HUES48 (cell line): ENCODE measurements at regions not wholly inside any gene's neighbourhood (a gene's known extent, or its start where the extent isn't known, plus 50 kb on each side); places are given as distances from the start of the nearest gene placed in this dataset.
A peak's percentile ranks its signal among the peaks of the same experiment; 100 is the strongest.
"Not testable (repeated sequence)": the region's sequence is repeated elsewhere in the genome, so short reads cannot be mapped to it uniquely, and the experiment has no call there.

Experiments used
- H3K27ac ChIP-seq: one replicate; pipeline ENCODE4 v1.7.0; 2013; ENCODE audit warnings: low read depth, low read length, inconsistent platforms
- H3K27me3 ChIP-seq: 2 replicates; pipeline ENCODE4 v1.6.1; 2013; ENCODE audit warnings: mild to moderate bottlenecking, low read length; ENCODE audit not compliant: control insufficient read depth, insufficient read depth
- H3K36me3 ChIP-seq: 2 replicates; pipeline ENCODE4 v1.6.1; 2013; ENCODE audit warnings: low read length; ENCODE audit not compliant: control insufficient read depth, insufficient read depth
- H3K4me1 ChIP-seq: 2 replicates; pipeline ENCODE4 v1.6.1; 2013; ENCODE audit warnings: mild to moderate bottlenecking, low read length; ENCODE audit not compliant: control insufficient read depth, insufficient read depth
- H3K4me3 ChIP-seq: 2 replicates; pipeline ENCODE4 v1.5.1; 2013; ENCODE audit warnings: mild to moderate bottlenecking, low read depth, low read length
- H3K9ac ChIP-seq: 2 replicates; pipeline ENCODE4 v1.6.1; 2013; ENCODE audit warnings: mild to moderate bottlenecking, low read depth, low read length, moderate library complexity
- H3K9me3 ChIP-seq: 2 replicates; pipeline ENCODE4 v1.6.1; 2013; ENCODE audit warnings: low read length; ENCODE audit not compliant: control insufficient read depth, insufficient read depth

DNA sequence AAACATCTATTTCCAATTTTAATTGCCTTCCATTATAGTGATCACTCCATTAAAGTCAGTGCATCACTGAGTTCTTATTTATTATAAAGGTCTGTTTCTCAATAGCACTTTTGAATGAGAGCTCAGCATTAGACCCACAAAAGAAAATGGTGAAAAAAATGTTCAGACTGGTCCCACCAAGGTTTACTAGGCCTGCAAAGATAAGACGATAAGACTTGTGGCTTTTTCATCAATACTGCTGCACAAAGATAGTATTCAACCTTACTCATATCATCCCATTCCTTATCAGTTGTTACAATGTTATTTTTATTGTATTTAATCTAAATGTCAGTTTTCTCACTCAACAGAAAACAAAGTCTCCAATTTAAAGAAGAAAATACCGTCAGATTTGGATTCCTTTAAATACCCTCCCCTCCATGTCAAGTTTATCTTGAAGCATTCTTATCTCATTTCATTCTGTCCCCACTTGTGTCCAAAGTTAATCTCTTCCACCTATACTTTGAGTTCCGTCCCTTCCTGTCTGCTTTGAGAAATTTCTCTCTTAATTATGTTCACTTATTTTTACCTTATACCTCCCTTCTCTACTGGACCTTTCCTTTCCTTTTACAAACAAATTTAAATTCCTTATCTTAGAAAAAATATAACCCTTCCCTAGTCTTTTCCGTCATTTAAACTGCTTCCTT, 140.0 kb downstream of the GASK1B start:
- H3K4me3 ChIP-seq, result no peak overlapping the region
- H3K9ac ChIP-seq, result no peak overlapping the region
- H3K27me3 ChIP-seq, result no peaks in the 10 kb centered on the region
- H3K27ac ChIP-seq, result no peak overlapping the region
- no peaks in the 10 kb centered on the region for H3K36me3 ChIP-seq
- H3K4me1 ChIP-seq, result no peaks in the 10 kb centered on the region
- H3K9me3 ChIP-seq, result no peaks in the 10 kb centered on the region

DNA sequence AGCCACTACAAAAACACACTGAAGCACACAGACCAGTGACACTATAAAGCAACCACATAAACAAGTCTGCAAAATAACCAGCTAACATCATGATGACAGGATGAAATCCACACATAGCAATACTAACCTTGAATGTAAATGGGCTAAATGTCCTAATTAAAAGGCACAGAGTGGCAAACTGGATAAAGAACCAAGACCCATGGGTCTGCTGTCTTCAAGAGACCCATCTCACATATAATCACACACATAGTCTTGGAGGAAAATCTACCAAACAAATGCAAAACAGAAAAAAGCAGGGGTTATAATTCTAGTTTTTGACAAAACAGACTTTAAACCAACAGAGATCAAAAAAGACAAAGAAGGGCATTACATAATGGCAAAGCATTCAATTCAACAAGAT, 144.4 kb downstream of the GASK1B start:
- H3K9me3 ChIP-seq, H3K36me3 ChIP-seq, H3K27me3 ChIP-seq, H3K27ac ChIP-seq, H3K4me1 ChIP-seq, H3K9ac ChIP-seq, H3K4me3 ChIP-seq: not testable (repeated sequence)

DNA sequence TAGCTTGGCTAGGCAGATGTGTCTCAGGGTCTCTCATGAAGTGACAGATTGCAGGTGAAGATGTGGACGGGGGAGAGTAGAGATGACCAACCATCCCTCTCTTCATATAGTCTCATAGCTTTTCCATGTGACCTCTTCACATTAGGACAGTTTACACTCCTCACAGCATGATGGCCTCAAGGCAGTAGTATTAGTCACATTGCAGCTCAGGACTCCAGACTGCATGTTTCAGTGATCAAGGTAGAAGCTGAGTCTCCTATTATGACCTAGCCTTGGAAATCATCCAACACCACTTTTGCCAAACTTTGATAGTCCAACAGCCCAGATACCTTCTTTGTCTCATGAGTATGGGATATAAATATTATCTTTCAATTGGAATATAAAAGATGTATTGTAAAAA, 147.7 kb downstream of the GASK1B start:
- Histone ChIP-seq H3K4me1 (peaks cover 6% of the 10 kb centered on the region; the same call in 1 of the 2 replicates), H3K36me3 (no peaks in the 10 kb centered on the region), H3K4me3 (no peak overlapping the region), H3K27me3 (no peaks in the 10 kb centered on the region), H3K9me3 (no peaks in the 10 kb centered on the region), H3K27ac (no peak overlapping the region), H3K9ac (no peak overlapping the region)

DNA sequence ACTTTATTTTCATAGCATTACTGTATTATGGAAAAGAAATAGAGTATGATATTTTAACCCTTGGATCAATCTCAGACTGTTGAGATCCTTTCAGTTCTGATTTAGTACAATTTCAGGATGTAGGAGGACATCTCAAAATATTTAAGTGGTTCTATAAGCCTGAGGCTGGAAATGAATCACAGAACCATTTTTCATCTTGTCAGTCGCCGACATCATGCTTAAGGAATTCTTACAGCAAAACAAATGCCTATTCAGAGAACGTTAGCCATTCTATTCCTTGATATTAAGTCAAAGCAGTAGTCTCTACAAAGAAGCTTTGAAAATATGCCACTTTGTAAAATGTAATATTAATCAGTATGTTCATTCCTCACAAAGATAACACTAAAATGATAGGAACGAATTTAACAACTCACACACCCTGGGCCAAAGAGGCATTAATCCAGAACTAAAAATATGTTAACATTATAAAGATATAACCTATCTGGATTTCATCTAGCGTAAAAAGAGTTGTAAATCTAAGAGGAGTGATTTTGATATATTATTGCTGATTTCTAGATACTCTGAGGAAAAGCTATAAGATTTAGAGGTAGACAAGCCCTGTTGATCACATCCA, 152.0 kb downstream of the GASK1B start:
- Histone ChIP-seq H3K27me3 (no peaks in the 10 kb centered on the region), H3K9ac (peak overlapping the region; percentile 11; the same call in 1 of the 2 replicates), H3K4me1 (peaks cover 6% of the 10 kb centered on the region; the same call in 1 of the 2 replicates), H3K36me3 (no peaks in the 10 kb centered on the region), H3K9me3 (no peaks in the 10 kb centered on the region), H3K27ac (peak overlapping the region; percentile 67), H3K4me3 (no peak overlapping the region)

DNA sequence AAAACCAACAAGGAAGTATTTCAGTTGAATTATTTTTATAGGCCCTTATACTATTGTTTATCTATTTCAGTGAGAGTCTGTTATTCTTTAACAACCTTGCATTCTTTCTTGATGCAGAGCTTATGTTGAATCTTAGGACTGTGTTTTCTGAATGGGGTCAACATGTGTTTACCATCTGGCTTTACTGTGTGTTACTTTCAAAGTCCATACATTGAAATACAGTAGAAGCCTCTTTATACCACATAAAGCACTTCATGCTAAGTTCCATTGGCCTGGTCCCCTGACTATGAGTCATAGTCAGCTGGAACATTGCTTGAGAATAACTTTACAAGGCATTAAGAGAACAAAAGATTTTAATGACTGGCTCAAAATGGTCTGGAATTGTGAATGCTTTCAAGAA, 152.6 kb downstream of the GASK1B start:
- peak overlapping the region; percentile 11; the same call in 1 of the 2 replicates for H3K9ac ChIP-seq
- H3K27ac ChIP-seq, result peak overlapping the region; percentile 67

DNA sequence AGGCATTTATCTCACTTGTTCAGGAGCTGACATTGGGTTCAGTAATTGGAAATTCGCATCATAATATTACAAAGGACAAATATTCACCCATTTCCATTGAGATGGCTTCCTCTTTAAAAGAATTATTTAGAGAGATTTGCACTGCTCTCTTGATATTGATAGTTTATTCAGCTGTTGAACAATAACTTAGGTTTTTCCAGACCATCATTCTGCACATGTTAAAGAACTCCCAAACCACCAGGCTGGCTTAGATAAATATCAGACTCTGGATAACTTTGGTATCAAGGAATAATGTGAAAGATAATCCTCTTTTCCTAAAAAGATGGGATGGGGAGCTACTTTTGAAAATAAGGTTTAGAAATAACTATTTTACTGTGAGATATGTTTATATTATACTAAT, 154.0 kb downstream of the GASK1B start:
- Histone ChIP-seq H3K4me1 (peaks cover 6% of the 10 kb centered on the region; the same call in 1 of the 2 replicates), H3K9me3 (no peaks in the 10 kb centered on the region), H3K27ac (no peak overlapping the region), H3K36me3 (no peaks in the 10 kb centered on the region), H3K9ac (no peak overlapping the region), H3K27me3 (no peaks in the 10 kb centered on the region), H3K4me3 (no peak overlapping the region)

More for the DNA sequence above, 152.6 kb downstream of the GASK1B start:
- Histone ChIP-seq H3K9me3 (no peaks in the 10 kb centered on the region), H3K4me1 (peaks cover 6% of the 10 kb centered on the region; the same call in 1 of the 2 replicates), H3K36me3 (no peaks in the 10 kb centered on the region), H3K27me3 (no peaks in the 10 kb centered on the region), H3K4me3 (no peak overlapping the region)

DNA sequence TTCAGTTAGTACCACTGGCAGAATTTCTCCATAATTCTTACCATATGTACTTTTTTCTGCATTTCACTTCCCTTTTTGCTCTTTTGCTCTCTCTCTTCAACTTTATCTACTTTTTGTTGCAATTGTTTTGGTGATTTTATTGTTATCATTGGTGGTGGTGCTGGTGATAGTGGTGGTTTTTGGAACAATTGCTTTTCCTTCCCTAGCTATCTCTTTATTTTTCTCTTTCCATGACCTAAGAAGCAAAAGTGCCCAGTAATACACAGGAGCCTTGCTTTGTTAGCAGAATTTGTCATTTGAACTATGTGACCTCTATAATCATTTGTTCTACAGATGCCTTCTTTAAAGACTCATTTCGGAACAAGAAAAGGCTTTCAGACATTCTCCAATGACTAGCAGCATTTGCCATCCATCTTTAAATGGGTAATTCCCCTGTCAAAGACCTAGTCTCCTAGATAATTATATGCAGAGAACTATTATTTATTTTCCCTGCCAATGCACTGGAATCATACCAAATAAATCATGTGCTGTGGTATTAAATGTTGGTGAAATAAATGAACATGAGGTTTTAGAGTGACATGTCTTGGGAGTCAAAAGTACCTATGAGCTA, 154.5 kb downstream of the GASK1B start:
- no peak overlapping the region for H3K27ac ChIP-seq

DNA sequence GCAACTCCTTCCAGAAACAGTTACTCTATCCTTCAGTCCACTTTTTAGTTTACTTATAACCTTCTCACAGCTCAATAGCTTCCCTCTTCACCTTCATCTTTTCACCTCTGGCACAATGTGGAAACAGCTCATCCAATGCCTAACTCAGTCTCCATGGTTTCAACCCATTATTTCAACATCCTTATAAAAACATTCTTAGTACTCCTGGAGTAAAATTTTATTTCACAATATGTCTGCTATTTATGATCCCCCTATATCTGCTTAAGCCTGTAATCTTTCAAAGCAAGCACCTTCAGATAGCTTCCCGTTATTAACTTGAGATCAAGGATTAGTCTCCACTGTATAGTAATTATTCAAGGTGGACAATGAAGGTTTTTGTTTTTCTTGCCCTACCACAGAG, 156.3 kb downstream of the GASK1B start:
- no peak overlapping the region for H3K4me3 ChIP-seq
- peaks cover 6% of the 10 kb centered on the region; the same call in 1 of the 2 replicates for H3K4me1 ChIP-seq
- no peaks in the 10 kb centered on the region for H3K36me3 ChIP-seq
- H3K27ac ChIP-seq, result no peak overlapping the region
- no peaks in the 10 kb centered on the region for H3K9me3 ChIP-seq
- no peak overlapping the region for H3K9ac ChIP-seq
- H3K27me3 ChIP-seq, result no peaks in the 10 kb centered on the region

More for the DNA sequence above, 154.5 kb downstream of the GASK1B start:
- H3K4me1 ChIP-seq, result peaks cover 6% of the 10 kb centered on the region; the same call in 1 of the 2 replicates
- H3K36me3 ChIP-seq, result no peaks in the 10 kb centered on the region
- H3K9ac ChIP-seq, result no peak overlapping the region
- no peaks in the 10 kb centered on the region for H3K9me3 ChIP-seq
- H3K27me3 ChIP-seq, result no peaks in the 10 kb centered on the region
- H3K4me3 ChIP-seq, result no peak overlapping the region

DNA sequence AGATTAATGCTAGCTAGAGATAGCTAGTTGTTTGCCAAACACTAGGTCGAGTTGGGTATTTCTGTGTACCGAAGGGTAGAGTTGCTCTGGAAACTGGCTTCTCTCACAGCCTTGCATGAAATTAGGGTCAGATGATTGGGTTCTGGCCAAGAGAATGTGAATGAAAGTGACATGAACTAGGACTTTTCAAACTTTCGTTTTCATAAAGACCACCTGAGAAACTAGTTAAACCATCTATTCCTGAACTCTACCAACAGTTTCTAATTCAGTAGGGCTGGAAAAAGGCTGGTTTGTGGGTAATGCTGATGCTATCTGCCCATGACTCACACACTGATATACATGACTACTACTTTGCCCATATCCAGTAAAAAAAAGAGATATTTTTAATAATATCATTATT, 157.6 kb downstream of the GASK1B start:
- Histone ChIP-seq H3K36me3 (no peaks in the 10 kb centered on the region), H3K27ac (no peak overlapping the region), H3K4me1 (no peaks in the 10 kb centered on the region), H3K9ac (no peak overlapping the region), H3K4me3 (no peak overlapping the region), H3K9me3 (no peaks in the 10 kb centered on the region), H3K27me3 (no peaks in the 10 kb centered on the region)

DNA sequence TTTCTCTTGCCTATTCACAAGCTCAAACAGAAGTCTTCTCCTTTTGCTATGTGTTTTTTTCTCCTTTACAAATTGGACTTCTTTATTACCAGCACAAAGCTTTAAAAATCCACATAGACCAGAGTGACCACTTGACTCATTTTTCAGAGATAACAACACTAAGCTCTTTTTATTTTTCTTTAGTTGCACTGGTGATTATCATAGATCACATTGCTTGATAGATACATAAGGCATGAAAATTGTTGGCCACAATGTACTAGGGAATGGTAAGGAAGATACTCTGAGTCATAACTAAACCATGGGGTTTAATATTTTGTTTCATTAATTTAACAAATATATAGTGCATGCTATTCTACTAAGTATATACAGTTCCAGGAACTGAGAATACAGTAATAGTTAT, 159.0 kb downstream of the GASK1B start:
- Histone ChIP-seq H3K9ac (no peak overlapping the region), H3K4me3 (no peak overlapping the region), H3K27me3 (no peaks in the 10 kb centered on the region), H3K9me3 (no peaks in the 10 kb centered on the region), H3K36me3 (no peaks in the 10 kb centered on the region), H3K4me1 (no peaks in the 10 kb centered on the region), H3K27ac (no peak overlapping the region)

DNA sequence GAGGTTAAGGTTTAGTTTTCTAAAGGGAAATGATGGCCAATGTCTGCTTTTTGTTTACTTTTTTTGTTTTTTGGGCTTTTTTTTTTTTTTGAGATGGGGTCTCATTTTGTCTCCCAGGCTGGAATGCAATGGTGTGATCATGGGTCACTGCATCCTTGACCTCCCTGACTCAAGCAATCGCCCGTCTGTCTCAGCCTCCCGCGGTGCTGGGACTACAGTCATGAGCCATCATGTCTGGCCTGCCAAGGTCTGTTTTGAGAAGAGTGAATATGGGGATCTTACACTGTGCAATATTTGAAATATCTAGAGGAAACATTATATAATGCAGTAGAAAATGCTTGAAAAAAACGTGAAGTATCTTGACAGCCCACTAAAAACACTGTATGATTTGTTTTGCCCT, 162.5 kb downstream of the GASK1B start:
- Histone ChIP-seq H3K27me3 (no peaks in the 10 kb centered on the region), H3K9ac (no peak overlapping the region), H3K36me3 (no peaks in the 10 kb centered on the region), H3K27ac (no peak overlapping the region), H3K4me3 (no peak overlapping the region), H3K4me1 (no peaks in the 10 kb centered on the region), H3K9me3 (no peaks in the 10 kb centered on the region)
